ENCODE measurements at regions not wholly inside any gene's neighbourhood (a gene's known extent, or its start where the extent isn't known, plus 50 kb on each side); places are given as distances from the start of the nearest gene placed in this dataset.

DNA sequence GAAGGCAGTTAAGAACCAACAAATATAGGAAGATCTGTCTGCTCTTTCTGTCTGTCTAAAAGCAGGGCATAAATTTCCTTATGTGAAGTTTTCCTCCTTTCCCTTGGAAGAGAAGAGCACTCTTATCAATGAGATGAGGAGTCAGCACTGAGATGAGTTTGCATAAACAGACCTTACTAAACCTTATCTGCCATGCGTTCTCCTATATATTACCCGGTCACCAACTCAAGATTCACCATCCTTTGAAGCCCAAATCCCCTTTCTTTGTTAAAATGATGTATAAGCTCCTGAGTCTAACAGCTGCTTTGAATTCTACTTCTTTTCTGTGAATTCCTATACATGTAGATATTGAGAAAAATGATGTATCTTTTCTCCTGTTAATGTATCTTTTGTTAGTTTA is 65.5 kb upstream of the FHL2 start (continued):
- TF ChIP-seq, protein P1, sequence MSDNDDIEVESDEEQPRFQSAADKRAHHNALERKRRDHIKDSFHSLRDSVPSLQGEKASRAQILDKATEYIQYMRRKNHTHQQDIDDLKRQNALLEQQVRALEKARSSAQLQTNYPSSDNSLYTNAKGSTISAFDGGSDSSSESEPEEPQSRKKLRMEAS (IDR thresholded peaks at IDR 0.05): no peak
- TF ChIP-seq JUND (IDR thresholded peaks at IDR 0.05) (no peak), RXRA (IDR thresholded peaks at IDR 0.05) (no peak), FOXA1 (IDR thresholded peaks at IDR 0.05) (no peak), HNF4G (IDR thresholded peaks at IDR 0.05) (no peak)

DNA sequence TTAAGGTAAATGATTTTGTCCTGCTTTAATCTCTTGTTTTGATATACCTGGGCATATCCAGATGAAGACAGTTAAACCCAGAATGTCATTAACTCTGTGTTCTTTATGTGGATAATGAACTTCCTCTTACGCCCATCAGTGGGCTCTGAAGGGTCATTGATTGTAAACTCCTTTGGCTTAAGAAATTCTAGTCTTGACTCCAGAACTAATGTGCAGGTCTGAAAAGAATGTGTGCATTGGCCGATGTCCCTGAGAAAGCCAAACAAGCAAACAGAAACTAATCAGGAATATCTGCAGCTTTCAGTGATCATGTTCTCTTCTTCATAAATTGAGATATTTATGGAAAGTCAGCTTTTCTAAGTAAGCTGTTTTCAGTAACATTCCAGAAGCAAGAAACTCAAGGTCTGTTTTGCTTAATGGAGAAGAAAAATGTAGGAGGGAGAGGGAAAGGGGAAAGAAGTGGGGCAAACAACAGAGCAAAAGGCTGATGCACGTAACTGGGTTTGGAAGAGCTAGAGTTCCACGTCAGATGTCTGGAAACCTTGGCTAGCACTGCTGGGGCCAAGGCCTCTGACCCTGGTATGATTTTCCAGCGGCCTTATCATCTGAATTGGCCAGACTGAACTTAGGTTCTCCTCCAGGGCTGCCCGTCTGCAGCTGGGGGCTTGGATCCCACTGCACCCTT is 61.3 kb upstream of the FHL2 start:
- peaks cover 6 to 19% (median 8%) of the 10 kb centered on the region in 4 donors for H3K4me1 ChIP-seq (ENCODE audit: control insufficient read depth in 4 of 4, insufficient read depth in 4 of 4, low read length in 3 of 4)
- H3K36me3 ChIP-seq (ENCODE audit: control insufficient read depth in 4 of 4, insufficient read depth in 3 of 4, low read depth in 1 of 4, low read length in 3 of 4): no peaks in the 10 kb centered on the region
- 34% methylated on average over 6 of the region's 6 CpGs for WGBS
- no peaks in the 10 kb centered on the region for H3K27me3 ChIP-seq (ENCODE audit: control insufficient read depth in 4 of 4, insufficient read depth in 4 of 4, low read length in 3 of 4)
- TF ChIP-seq, protein P2, sequence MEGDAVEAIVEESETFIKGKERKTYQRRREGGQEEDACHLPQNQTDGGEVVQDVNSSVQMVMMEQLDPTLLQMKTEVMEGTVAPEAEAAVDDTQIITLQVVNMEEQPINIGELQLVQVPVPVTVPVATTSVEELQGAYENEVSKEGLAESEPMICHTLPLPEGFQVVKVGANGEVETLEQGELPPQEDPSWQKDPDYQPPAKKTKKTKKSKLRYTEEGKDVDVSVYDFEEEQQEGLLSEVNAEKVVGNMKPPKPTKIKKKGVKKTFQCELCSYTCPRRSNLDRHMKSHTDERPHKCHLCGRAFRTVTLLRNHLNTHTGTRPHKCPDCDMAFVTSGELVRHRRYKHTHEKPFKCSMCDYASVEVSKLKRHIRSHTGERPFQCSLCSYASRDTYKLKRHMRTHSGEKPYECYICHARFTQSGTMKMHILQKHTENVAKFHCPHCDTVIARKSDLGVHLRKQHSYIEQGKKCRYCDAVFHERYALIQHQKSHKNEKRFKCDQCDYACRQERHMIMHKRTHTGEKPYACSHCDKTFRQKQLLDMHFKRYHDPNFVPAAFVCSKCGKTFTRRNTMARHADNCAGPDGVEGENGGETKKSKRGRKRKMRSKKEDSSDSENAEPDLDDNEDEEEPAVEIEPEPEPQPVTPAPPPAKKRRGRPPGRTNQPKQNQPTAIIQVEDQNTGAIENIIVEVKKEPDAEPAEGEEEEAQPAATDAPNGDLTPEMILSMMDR (IDR thresholded peaks at IDR 0.05; ENCODE audit: low read depth, low read length, missing input control): no peak
- TF ChIP-seq GABPA (IDR thresholded peaks at IDR 0.05 in 1 of 2, conservative IDR thresholded peaks at IDR 0.05 in 1 of 2) (no peak), FOXA1 (IDR thresholded peaks at IDR 0.05) (no peak), NR2F2 (IDR thresholded peaks at IDR 0.05) (peak; percentile 98), JUND (IDR thresholded peaks at IDR 0.05) (peak in 1 of 2 donors; percentile 93), FOXA2 (IDR thresholded peaks at IDR 0.05) (peak; percentile 47), EGR1 (IDR thresholded peaks at IDR 0.05; ENCODE audit: low read depth in 2 of 2) (peak in 1 of 2 donors; percentile 60), HNF4A (conservative IDR thresholded peaks at IDR 0.05) (peak; percentile 76 to 90), SP1 (IDR thresholded peaks at IDR 0.05) (peak; percentile 87), HNF4G (IDR thresholded peaks at IDR 0.05) (peak; percentile 65), RXRA (IDR thresholded peaks at IDR 0.05) (peak; percentile 83 to 97), TAF1 (conservative IDR thresholded peaks at IDR 0.05) (no peak), RAD21 (IDR thresholded peaks at IDR 0.05) (peak; percentile 58 to 60), YY1 (IDR thresholded peaks at IDR 0.05) (peak; percentile 81)
- TF ChIP-seq, protein P3, sequence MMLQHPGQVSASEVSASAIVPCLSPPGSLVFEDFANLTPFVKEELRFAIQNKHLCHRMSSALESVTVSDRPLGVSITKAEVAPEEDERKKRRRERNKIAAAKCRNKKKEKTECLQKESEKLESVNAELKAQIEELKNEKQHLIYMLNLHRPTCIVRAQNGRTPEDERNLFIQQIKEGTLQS (IDR thresholded peaks at IDR 0.05): no peak
- TF ChIP-seq, protein P4, sequence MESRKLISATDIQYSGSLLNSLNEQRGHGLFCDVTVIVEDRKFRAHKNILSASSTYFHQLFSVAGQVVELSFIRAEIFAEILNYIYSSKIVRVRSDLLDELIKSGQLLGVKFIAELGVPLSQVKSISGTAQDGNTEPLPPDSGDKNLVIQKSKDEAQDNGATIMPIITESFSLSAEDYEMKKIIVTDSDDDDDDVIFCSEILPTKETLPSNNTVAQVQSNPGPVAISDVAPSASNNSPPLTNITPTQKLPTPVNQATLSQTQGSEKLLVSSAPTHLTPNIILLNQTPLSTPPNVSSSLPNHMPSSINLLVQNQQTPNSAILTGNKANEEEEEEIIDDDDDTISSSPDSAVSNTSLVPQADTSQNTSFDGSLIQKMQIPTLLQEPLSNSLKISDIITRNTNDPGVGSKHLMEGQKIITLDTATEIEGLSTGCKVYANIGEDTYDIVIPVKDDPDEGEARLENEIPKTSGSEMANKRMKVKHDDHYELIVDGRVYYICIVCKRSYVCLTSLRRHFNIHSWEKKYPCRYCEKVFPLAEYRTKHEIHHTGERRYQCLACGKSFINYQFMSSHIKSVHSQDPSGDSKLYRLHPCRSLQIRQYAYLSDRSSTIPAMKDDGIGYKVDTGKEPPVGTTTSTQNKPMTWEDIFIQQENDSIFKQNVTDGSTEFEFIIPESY (IDR thresholded peaks at IDR 0.05): peak; percentile 76
- TF ChIP-seq, protein P5, sequence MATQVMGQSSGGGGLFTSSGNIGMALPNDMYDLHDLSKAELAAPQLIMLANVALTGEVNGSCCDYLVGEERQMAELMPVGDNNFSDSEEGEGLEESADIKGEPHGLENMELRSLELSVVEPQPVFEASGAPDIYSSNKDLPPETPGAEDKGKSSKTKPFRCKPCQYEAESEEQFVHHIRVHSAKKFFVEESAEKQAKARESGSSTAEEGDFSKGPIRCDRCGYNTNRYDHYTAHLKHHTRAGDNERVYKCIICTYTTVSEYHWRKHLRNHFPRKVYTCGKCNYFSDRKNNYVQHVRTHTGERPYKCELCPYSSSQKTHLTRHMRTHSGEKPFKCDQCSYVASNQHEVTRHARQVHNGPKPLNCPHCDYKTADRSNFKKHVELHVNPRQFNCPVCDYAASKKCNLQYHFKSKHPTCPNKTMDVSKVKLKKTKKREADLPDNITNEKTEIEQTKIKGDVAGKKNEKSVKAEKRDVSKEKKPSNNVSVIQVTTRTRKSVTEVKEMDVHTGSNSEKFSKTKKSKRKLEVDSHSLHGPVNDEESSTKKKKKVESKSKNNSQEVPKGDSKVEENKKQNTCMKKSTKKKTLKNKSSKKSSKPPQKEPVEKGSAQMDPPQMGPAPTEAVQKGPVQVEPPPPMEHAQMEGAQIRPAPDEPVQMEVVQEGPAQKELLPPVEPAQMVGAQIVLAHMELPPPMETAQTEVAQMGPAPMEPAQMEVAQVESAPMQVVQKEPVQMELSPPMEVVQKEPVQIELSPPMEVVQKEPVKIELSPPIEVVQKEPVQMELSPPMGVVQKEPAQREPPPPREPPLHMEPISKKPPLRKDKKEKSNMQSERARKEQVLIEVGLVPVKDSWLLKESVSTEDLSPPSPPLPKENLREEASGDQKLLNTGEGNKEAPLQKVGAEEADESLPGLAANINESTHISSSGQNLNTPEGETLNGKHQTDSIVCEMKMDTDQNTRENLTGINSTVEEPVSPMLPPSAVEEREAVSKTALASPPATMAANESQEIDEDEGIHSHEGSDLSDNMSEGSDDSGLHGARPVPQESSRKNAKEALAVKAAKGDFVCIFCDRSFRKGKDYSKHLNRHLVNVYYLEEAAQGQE (IDR thresholded peaks at IDR 0.05): peak; percentile 86
- TF ChIP-seq, protein P1 (IDR thresholded peaks at IDR 0.05): peak; percentile 74
- peak overlapping the region; percentile 55 to 64 for H3K27ac ChIP-seq (ENCODE audit: low read depth in 1 of 2, low read length in 2 of 2)
- H3K9me3 ChIP-seq (ENCODE audit: control insufficient read depth in 4 of 4, low read length in 3 of 4): no peaks in the 10 kb centered on the region
- peak overlapping the region in 1 of 2 donors; percentile 45 for H3K9ac ChIP-seq (ENCODE audit: low read depth in 1 of 2, low read length in 2 of 2)
- DNase-seq (ENCODE audit: low spot score): no peak
- H3K4me3 ChIP-seq (ENCODE audit: low read depth in 1 of 3, low read length in 3 of 3): no peak overlapping the region

Data from liver (tissue), 8 donors.